Stimulated activated effector memory CD8-positive, alpha-beta T cell treated with anti-CD3 and anti-CD28 coated beads, Interleukin-12 subunit alpha, Interleukin-12 subunit beta, amount 100 ng/mL, for 72 hours (primary cell): ENCODE measurements at regions not wholly inside any gene's neighbourhood (a gene's known extent, or its start where the extent isn't known, plus 50 kb on each side); places are given as distances from the start of the nearest gene placed in this dataset.

ENCODE experiments used
- ATAC-seq: fragments of 150-1000 bp; cut with Tn5 transposase; 2 replicates; pipeline ENCODE4 v1.10.0; 2021
- DNase-seq, 2 donors: peaks; one replicate each; pipeline ENCODE4 v3.0.0; 2021 to 2022; ENCODE audit warnings: low spot score in 2 of 2
- H3K27ac Mint-ChIP-seq: one replicate; pipeline ENCODE4 v1.8.0; 2022; ENCODE audit warnings: mild to moderate bottlenecking, mixed read lengths
- H3K36me3 Mint-ChIP-seq: one replicate; pipeline ENCODE4 v1.8.0; 2022; ENCODE audit warnings: mild to moderate bottlenecking, mixed read lengths
- H3K4me1 Mint-ChIP-seq: one replicate; pipeline ENCODE4 v1.8.0; 2022; ENCODE audit warnings: mixed read lengths
- H3K4me3 Mint-ChIP-seq: one replicate; pipeline ENCODE4 v1.8.0; 2022; ENCODE audit warnings: mild to moderate bottlenecking, mixed read lengths
- H3K9me3 Mint-ChIP-seq: one replicate; pipeline ENCODE4 v1.8.0; 2022; ENCODE audit warnings: mixed read lengths

DNA sequence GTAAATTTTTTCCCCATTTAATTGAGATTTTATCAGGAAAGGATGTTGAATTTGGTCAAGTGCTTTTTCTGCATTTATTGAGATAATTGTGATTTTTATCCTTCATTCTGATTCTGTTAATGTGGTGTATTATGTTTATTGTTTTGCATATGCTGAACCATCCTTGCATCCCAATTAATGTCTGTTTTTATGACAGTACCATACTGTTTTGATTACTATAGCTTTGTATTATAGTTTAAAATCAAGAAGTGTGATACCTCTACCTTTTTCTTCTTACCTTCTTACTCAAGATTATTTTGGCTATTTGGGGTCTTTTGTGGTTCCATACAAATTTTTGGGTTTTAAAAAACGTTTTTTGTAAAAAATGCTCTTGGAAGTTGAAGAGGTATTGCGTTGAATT lies 357.2 kb downstream of the REEP3 start:
- no peaks in the 10 kb centered on the region for H3K4me1 Mint-ChIP-seq
- ATAC-seq (no peak), DNase-seq (no peak)
- H3K27ac Mint-ChIP-seq, result no peak overlapping the region
- H3K9me3 Mint-ChIP-seq, result peaks cover 13% of the 10 kb centered on the region
- no peak overlapping the region for H3K4me3 Mint-ChIP-seq
- H3K36me3 Mint-ChIP-seq, result no peaks in the 10 kb centered on the region

DNA sequence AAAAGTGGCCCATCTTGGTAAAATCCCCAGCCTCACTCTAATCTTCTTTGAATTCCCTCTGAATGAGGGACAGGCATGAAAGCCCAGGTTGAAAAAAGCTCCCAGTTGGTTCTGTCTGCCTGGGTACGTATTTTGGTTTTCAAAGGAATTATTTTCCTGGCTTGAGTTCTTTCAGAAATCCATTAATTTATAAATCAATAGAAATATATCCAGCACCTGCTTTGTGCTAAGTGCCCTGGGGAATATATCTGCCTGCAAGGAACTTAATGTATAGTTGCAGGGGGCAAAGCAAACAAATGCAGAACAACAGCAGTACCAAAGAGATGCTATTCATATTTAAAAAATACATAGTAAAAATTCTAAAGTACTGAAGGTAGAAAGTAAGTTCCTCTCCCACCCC lies 362.7 kb downstream of the REEP3 start:
- DNase-seq (no peak), ATAC-seq (no peak)
- Mint-ChIP-seq H3K36me3 (no peaks in the 10 kb centered on the region), H3K4me1 (no peaks in the 10 kb centered on the region), H3K9me3 (peaks cover 8% of the 10 kb centered on the region), H3K27ac (no peak overlapping the region), H3K4me3 (no peak overlapping the region)

DNA sequence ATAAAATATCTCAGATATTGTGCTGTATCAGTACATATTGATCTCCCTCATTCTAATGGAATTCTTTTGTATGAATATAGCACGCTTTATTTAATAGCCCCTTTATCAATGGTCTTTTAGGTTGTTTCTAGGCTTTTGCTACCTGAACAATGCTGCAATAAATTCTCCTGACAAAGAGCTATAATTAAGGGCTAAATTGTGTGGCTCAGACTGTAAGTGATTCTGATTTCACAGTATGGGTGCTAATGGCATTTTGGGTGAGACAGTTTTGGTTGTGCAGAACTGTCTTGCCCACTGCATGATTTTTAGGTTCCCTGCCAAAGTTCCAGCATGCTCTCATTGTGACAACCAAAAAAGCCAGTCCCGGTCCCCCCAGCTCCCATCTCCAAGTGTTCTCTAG lies 363.2 kb downstream of the REEP3 start:
- DNase-seq (no peak), ATAC-seq (no peak)
- Mint-ChIP-seq H3K9me3 (peaks cover 7% of the 10 kb centered on the region), H3K4me3 (no peak overlapping the region), H3K4me1 (no peaks in the 10 kb centered on the region), H3K36me3 (no peaks in the 10 kb centered on the region), H3K27ac (no peak overlapping the region)

DNA sequence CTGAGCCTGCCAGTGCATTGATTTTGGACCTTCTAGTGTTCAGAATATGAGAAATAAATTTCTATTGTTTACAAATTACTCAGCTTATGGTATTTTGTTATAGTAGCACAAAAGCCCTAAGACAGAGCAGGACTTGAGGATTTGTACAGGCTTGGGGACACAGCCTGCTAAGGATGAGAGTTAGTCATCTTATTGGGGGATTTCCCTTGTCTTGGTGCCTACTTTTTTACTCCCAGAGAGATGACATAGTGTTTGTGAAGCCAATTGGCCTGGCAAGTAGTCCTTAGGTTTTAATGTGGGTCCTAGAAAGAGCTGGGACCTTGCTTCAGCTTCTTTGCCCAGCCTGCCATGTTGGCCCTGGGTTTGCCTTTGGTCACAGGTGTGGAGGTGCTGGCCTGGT lies 364.0 kb downstream of the REEP3 start:
- H3K4me3 Mint-ChIP-seq, result no peak overlapping the region

DNA sequence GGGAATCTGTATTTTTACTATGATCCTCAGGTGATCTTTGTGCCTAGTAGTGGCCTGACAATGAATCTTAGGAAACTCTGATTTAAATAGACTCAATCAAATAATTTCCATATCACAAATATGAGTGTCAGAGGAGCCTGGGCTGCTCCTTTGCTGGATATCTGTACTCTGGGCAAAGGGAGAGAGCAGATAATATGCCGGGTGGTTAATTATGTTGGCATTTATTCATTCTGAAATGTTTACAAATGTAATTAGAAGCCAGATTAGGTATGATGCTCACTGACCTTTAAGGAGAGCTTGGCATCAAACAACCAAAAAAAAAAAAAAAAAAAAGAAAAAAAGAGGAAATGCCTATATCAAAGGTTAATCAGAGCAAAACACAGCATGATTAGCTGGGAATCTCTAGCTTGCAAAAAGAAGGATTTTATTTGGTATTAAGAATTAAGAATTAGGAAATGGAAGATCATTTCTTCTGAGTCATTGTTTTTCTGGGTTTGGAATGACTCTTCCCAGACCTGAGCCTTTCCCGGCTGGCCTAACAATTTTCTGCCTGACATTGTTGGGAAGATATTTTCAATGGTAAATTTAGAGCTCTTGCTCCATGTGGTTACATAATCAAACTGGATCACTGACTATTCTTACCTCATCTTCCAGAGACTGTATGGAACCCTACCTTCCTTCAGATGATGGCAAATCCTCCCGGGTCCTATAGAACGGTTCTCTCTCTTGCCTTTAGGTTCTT lies 365.3 kb downstream of the REEP3 start:
- H3K9me3 Mint-ChIP-seq, result no peaks in the 10 kb centered on the region
- ATAC-seq, result no peak
- H3K4me3 Mint-ChIP-seq, result no peak overlapping the region

More for the DNA sequence above, 364.0 kb downstream of the REEP3 start:
- H3K27ac Mint-ChIP-seq, result no peak overlapping the region
- DNase-seq (no peak), ATAC-seq (peak; percentile 44)
- H3K9me3 Mint-ChIP-seq, result peaks cover 7% of the 10 kb centered on the region
- H3K36me3 Mint-ChIP-seq, result no peaks in the 10 kb centered on the region
- H3K4me1 Mint-ChIP-seq, result no peaks in the 10 kb centered on the region

DNA sequence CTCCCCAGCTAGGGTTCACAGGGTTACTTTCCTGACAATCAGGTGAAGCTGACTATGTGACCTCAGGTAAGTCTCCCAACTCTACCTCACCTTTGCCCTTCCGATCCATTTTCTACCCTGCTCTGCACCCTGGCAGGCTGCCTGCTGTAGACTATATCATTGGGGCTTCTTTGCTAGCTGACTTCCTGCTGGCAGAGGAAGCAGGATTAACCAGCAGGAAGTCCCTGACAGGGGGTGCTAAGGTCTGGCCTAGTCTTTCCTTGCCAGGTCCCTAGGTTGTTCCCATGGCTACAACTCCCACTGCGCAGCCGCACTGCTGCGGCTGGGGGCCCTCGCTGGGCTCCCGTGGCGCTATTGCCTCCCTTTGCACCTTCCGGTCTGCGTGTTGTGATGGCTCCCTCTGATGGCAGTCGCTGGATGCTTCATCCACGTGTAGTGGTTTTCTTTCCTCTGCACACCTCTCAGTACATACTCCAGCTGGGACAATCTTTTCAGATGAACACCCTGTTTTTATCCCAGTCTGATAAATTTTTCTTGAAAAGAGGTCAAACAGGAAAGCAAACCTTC lies 365.9 kb downstream of the REEP3 start:
- H3K9me3 Mint-ChIP-seq, result no peaks in the 10 kb centered on the region
- DNase-seq, result no peak
- no peaks in the 10 kb centered on the region for H3K4me1 Mint-ChIP-seq
- H3K36me3 Mint-ChIP-seq, result no peaks in the 10 kb centered on the region
- no peak overlapping the region for H3K27ac Mint-ChIP-seq
- ATAC-seq, result peak; percentile 27
- no peak overlapping the region for H3K4me3 Mint-ChIP-seq

More for the DNA sequence above, 365.3 kb downstream of the REEP3 start:
- H3K4me1 Mint-ChIP-seq, result no peaks in the 10 kb centered on the region
- H3K36me3 Mint-ChIP-seq, result no peaks in the 10 kb centered on the region
- H3K27ac Mint-ChIP-seq, result no peak overlapping the region
- DNase-seq, result no peak

DNA sequence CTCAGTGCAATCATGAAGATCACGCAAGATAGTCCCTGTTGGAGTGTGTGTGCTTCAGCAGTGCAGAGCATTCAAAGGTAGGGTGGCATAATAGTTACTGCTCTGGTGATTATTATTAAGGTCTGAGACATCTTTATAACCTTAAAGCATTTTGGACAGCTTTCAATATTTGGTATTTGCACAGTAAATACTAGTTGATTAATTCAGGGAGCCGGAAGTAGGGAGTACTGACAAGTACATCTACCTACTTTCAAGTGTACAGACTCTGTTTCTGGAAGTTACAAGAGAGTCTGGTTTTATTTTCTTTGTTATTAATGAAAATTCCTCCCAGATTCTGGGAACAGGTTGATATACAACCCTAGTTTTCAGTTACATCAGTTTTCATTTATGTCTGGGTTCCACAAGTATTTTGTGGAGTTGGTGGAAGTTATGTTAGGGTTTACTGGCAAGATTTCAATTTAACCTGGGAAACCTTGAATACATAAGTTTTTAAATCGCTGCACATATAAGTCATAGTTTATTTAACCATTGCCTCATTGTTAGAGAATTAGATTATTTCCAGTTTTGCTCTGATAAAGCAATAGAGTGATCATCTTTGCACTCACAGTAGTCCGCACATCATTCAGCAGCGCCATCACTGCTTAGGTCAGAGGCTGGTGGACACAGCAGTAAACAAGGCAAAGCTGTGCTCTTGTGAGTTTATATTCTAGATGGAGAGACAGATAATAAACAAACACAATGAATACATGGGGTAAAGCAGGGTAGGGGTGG lies 366.6 kb downstream of the REEP3 start:
- Mint-ChIP-seq H3K4me3 (no peak overlapping the region), H3K27ac (no peak overlapping the region), H3K4me1 (no peaks in the 10 kb centered on the region), H3K36me3 (no peaks in the 10 kb centered on the region), H3K9me3 (no peaks in the 10 kb centered on the region)
- DNase-seq, result no peak
- no peak for ATAC-seq

DNA sequence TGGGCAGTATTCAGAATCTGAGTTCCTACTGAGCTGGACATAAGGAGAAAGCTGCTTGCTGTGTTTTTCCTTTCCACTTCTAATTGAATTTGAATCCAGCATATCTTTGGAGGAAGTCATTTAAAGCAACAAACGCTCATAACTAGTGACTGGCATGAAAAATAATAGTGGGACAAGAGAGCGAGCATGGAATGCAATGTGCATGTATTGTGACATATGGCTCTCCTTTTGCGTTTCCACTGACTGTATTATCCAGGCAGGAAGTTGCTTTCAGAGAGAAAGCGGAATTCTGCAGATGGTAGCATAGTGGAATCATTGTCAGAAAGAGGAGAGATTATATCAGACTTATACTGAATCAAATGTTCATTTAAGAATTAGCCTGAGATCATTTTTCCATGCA lies 368.6 kb downstream of the REEP3 start:
- no peaks in the 10 kb centered on the region for H3K9me3 Mint-ChIP-seq
- H3K36me3 Mint-ChIP-seq, result no peaks in the 10 kb centered on the region
- H3K4me3 Mint-ChIP-seq, result no peak overlapping the region
- H3K27ac Mint-ChIP-seq, result no peak overlapping the region
- ATAC-seq (no peak), DNase-seq (no peak)
- H3K4me1 Mint-ChIP-seq, result no peaks in the 10 kb centered on the region

DNA sequence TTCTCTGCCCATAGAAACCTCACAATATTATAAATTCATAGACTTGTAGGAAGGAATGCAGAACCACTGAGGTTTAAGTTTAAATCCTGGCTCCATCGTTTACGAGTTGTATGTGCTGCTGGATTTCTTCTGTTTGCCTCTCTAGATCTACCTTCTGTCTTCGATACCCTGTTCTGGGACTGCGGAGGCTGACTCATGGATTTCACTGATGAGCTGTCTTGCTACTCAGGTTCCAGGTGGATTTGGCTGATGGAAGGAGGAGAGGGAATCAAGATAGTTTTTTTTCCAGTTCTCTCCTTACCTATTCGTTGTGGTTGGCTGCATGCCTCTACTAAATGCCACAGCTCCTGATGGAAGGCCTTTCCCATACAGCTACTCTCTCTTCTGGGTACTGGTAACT lies 375.8 kb downstream of the REEP3 start:
- H3K27ac Mint-ChIP-seq, result no peak overlapping the region
- no peak for ATAC-seq
- DNase-seq, result no peak
- H3K9me3 Mint-ChIP-seq, result no peaks in the 10 kb centered on the region
- H3K36me3 Mint-ChIP-seq, result no peaks in the 10 kb centered on the region
- no peak overlapping the region for H3K4me3 Mint-ChIP-seq
- no peaks in the 10 kb centered on the region for H3K4me1 Mint-ChIP-seq

DNA sequence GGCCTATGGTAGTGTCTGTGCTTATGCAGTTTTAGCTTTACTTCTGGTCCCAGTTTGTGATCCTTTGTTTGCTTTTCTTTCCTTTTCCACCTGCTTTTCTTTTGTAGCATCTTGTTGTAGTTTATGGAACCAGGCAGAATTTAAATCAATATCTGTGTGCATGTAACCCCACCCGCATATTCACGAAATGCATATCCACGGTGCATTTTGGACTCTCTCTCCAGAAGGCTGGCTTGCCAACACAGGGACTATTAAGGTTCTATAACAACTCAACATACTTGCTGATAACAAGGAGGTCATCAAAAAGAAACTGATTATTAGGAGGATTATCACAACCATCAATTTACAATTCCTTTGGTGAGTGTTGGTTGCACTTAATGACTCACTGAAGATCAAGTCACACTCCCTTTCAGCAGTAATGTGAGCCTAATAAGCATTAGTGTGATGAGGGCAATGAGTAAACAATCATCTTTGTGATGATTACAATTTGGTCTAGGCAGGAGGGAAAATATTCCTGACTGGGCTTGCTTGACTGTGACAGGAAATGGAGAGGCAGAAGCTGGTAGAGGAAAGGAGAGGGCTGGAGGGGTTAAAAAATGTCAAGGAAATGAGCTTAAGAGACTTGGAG lies 378.6 kb downstream of the REEP3 start:
- ATAC-seq (no peak), DNase-seq (no peak)
- Mint-ChIP-seq H3K4me1 (no peaks in the 10 kb centered on the region), H3K27ac (no peak overlapping the region), H3K9me3 (no peaks in the 10 kb centered on the region), H3K36me3 (no peaks in the 10 kb centered on the region), H3K4me3 (no peak overlapping the region)

DNA sequence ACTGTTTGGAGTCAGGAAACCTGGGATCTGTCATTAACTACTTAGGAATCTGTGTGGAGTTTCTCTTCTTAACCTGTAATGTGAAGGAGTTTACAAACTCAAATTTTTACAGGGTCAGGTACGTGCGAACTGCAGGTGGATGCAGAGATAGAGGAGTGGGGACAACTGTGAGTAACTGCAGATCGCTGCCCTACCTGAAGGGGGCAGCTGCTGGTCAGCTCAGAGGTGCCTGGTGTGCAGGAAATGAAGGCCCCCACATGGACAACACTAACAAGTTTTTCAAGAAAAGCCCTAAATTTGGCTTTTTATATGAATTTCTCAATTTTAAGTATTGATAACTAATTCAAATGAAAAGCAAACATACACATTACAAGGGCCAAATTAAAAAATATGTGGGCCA lies 380.0 kb downstream of the REEP3 start:
- ATAC-seq (no peak), DNase-seq (no peak)
- no peaks in the 10 kb centered on the region for H3K4me1 Mint-ChIP-seq
- H3K9me3 Mint-ChIP-seq, result no peaks in the 10 kb centered on the region
- no peak overlapping the region for H3K4me3 Mint-ChIP-seq
- no peaks in the 10 kb centered on the region for H3K36me3 Mint-ChIP-seq
- H3K27ac Mint-ChIP-seq, result no peak overlapping the region

DNA sequence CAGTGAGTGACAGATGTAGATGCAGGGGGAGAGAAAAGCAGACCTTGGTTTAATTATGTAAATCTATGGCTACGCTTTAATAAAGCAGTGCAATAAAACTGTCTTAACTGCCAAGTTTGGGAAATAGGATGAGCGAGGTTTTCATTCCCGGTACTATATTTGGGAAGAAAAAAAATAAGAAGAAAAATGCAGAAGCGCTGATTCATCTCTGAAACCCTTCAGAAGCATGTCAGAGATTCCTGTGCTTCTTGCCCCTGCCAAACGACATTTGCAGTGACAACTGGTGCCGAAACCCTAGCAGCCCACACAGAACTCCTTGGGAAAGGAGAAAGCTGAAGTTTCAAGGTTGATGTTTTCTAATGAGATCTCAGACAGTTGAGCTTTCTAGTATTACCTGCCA lies 380.7 kb downstream of the REEP3 start:
- no peak for ATAC-seq
- no peak for DNase-seq
- H3K4me3 Mint-ChIP-seq, result no peak overlapping the region
- no peaks in the 10 kb centered on the region for H3K36me3 Mint-ChIP-seq
- H3K27ac Mint-ChIP-seq, result no peak overlapping the region
- H3K4me1 Mint-ChIP-seq, result no peaks in the 10 kb centered on the region
- H3K9me3 Mint-ChIP-seq, result no peaks in the 10 kb centered on the region

DNA sequence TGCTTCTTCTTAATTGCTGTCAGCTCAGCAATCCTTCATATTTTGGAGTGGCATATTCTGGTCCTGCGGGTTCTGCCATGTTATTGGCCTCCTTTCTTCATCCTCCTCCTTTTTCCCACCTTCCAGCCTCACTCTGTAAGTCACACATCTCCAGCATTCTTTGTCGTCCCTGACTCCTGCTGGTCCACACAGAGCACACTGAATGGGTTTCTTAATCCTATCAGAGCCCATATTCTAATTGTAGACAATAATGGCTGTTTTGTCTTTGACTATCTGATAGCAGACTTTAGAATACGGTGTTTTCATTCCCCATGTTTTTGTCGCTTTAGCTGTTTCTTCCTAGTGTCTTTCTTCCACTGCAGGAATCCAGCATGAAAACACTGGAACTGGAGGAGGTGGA lies 389.6 kb downstream of the REEP3 start:
- H3K36me3 Mint-ChIP-seq, result no peaks in the 10 kb centered on the region
- no peak overlapping the region for H3K4me3 Mint-ChIP-seq
- no peaks in the 10 kb centered on the region for H3K4me1 Mint-ChIP-seq
- H3K9me3 Mint-ChIP-seq, result no peaks in the 10 kb centered on the region
- H3K27ac Mint-ChIP-seq, result no peak overlapping the region
- no peak for ATAC-seq
- no peak for DNase-seq

DNA sequence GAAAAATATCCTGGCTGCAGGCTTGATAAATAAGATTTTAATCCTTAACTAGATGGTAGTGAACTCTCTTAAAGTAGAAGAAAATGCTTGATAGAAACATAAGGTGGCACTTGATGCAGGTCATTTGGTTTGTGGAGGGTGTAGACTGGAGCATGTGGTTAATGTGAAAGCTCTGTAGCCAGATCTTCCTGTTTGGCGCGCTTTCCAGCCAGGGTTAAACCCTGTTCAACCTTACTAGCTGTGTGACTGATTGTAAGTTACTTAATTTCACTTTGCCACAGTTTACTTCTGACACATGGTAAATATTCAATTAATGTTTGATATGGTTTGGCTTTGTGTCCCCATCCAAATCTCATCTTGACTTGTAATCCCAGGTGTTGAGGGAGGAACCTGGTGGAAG lies 394.0 kb downstream of the REEP3 start:
- Mint-ChIP-seq H3K4me3 (no peak overlapping the region), H3K27ac (no peak overlapping the region), H3K36me3 (no peaks in the 10 kb centered on the region), H3K4me1 (no peaks in the 10 kb centered on the region), H3K9me3 (no peaks in the 10 kb centered on the region)
- DNase-seq (no peak), ATAC-seq (no peak)

DNA sequence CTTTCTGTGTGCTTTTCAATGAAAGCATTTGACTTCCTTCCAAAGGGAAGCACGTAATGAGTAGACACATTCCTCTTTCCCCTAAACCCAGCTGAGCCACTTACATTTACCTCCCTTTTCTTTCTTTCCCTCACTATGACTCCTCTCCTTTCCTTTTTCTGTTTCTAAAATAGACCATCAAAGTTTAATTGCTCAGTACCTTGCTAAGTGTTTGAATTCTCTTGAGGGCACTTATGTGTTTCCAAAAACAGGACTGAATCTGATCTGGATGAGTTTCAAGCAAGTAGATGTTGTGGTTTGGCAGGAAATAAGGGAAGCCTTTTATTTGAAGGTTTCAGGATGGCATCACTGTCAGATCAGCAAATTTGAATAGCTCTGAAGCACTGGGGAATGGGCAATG lies 396.2 kb downstream of the REEP3 start:
- Mint-ChIP-seq H3K4me1 (no peaks in the 10 kb centered on the region), H3K4me3 (no peak overlapping the region), H3K9me3 (no peaks in the 10 kb centered on the region), H3K27ac (no peak overlapping the region), H3K36me3 (no peaks in the 10 kb centered on the region)
- DNase-seq (no peak), ATAC-seq (no peak)
